Activated T-helper 17 cell treated with anti-CD3 and anti-CD28 coated beads, Interleukin-2, amount 50 U/mL, for 72 hours (primary cell): ENCODE measurements at regions not wholly inside any gene's neighbourhood (a gene's known extent, or its start where the extent isn't known, plus 50 kb on each side); places are given as distances from the start of the nearest gene placed in this dataset.

Experiments
- ATAC-seq: fragments of 150-1000 bp; cut with Tn5 transposase; replicated peaks from 2 replicates; pipeline ENCODE4 v1.10.0; 2021; ENCODE audit warnings: mild to moderate bottlenecking, moderate library complexity
- H3K27ac Mint-ChIP-seq: one replicate; pipeline ENCODE4 v1.8.0; 2022; ENCODE audit warnings: mixed read lengths
- H3K27me3 Mint-ChIP-seq: one replicate; pipeline ENCODE4 v1.8.0; 2022; ENCODE audit warnings: mixed read lengths
- H3K36me3 Mint-ChIP-seq: one replicate; pipeline ENCODE4 v1.8.0; 2022; ENCODE audit warnings: low read depth, mild to moderate bottlenecking, mixed read lengths
- H3K4me1 Mint-ChIP-seq: one replicate; pipeline ENCODE4 v1.8.0; 2022; ENCODE audit warnings: mixed read lengths
- H3K4me3 Mint-ChIP-seq: one replicate; pipeline ENCODE4 v1.8.0; 2022; ENCODE audit warnings: mild to moderate bottlenecking, mixed read lengths
- H3K9me3 Mint-ChIP-seq: one replicate; pipeline ENCODE4 v1.8.0; 2022; ENCODE audit warnings: mixed read lengths

DNA sequence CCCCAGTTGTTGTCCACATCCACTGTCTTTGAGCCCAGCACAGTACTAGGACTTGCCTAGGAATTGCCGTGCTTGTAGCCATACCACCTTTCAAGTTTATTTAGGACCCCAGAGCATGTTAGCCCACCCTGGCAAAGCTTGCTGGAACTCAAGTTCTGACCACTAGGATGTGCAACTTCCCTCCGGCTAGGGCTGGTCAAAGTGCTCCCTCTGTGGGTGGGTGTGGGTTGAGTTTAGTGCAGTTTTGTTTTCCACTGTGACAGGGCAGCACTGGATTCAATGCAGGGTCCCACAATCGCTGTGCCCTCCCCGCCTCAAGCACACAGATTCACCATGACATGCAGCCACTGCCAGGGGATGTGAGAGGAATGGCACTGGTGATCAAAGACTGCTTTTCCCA is 96.0 kb downstream of the RASGEF1B start:
- Mint-ChIP-seq H3K9me3 (no peaks in the 10 kb centered on the region), H3K4me1 (no peaks in the 10 kb centered on the region), H3K27ac (no peak overlapping the region), H3K36me3 (no peaks in the 10 kb centered on the region), H3K27me3 (peaks cover 27% of the 10 kb centered on the region), H3K4me3 (no peak overlapping the region)
- ATAC-seq, result no peak

GRCh38 chr4:81369886-81370285 is 101.8 kb downstream of the RASGEF1B start:
- Mint-ChIP-seq H3K9me3 (no peaks in the 10 kb centered on the region), H3K27me3 (peaks cover 12% of the 10 kb centered on the region), H3K27ac (no peak overlapping the region), H3K4me1 (no peaks in the 10 kb centered on the region), H3K4me3 (no peak overlapping the region), H3K36me3 (no peaks in the 10 kb centered on the region)
- no peak for ATAC-seq

GRCh38 chr4:81366779-81367178 is 104.9 kb downstream of the RASGEF1B start:
- no peaks in the 10 kb centered on the region for H3K4me1 Mint-ChIP-seq

GRCh38 chr4:81360737-81361136 is 111.0 kb downstream of the RASGEF1B start:
- H3K9me3 Mint-ChIP-seq, result no peaks in the 10 kb centered on the region
- H3K27ac Mint-ChIP-seq, result no peak overlapping the region
- peak; percentile 63 for ATAC-seq
- no peaks in the 10 kb centered on the region for H3K36me3 Mint-ChIP-seq
- no peaks in the 10 kb centered on the region for H3K4me1 Mint-ChIP-seq
- H3K4me3 Mint-ChIP-seq, result no peak overlapping the region
- H3K27me3 Mint-ChIP-seq, result peaks cover 20% of the 10 kb centered on the region

More at GRCh38 chr4:81366779-81367178, 104.9 kb downstream of the RASGEF1B start:
- peaks cover 12% of the 10 kb centered on the region for H3K27me3 Mint-ChIP-seq
- no peak for ATAC-seq
- no peak overlapping the region for H3K4me3 Mint-ChIP-seq
- H3K9me3 Mint-ChIP-seq, result no peaks in the 10 kb centered on the region
- H3K36me3 Mint-ChIP-seq, result no peaks in the 10 kb centered on the region
- no peak overlapping the region for H3K27ac Mint-ChIP-seq

DNA sequence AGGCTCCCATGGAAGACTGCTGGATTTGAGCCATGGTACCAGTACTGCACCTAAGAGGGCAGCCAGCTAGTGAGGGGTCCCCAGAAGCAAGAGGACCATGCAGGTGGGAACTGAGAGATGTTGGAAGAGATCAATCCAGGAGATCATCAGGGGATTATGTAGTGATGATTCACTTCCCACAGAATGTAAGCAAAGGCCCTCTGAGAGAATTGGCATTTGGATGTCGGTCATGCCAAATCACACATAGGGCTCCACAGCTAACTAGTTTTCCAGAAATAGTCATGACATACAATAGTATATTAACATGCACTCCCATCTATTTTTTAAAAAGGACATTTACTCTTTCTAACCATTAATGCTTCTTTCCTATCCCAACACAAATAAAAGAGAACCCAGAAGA is 112.5 kb downstream of the RASGEF1B start:
- no peak overlapping the region for H3K4me3 Mint-ChIP-seq
- no peaks in the 10 kb centered on the region for H3K4me1 Mint-ChIP-seq
- no peak for ATAC-seq
- H3K9me3 Mint-ChIP-seq, result no peaks in the 10 kb centered on the region
- H3K36me3 Mint-ChIP-seq, result no peaks in the 10 kb centered on the region
- H3K27ac Mint-ChIP-seq, result no peak overlapping the region
- H3K27me3 Mint-ChIP-seq, result peaks cover 20% of the 10 kb centered on the region

GRCh38 chr4:81358154-81358553 is 113.6 kb downstream of the RASGEF1B start:
- Mint-ChIP-seq H3K4me1 (no peaks in the 10 kb centered on the region), H3K9me3 (no peaks in the 10 kb centered on the region), H3K36me3 (no peaks in the 10 kb centered on the region), H3K27ac (no peak overlapping the region), H3K4me3 (no peak overlapping the region), H3K27me3 (peaks cover 23% of the 10 kb centered on the region)
- no peak for ATAC-seq

GRCh38 chr4:81356621-81357020 is 115.1 kb downstream of the RASGEF1B start:
- Mint-ChIP-seq H3K9me3 (no peaks in the 10 kb centered on the region), H3K36me3 (no peaks in the 10 kb centered on the region), H3K27ac (no peak overlapping the region), H3K4me1 (no peaks in the 10 kb centered on the region), H3K4me3 (no peak overlapping the region), H3K27me3 (peaks cover 21% of the 10 kb centered on the region)
- no peak for ATAC-seq

GRCh38 chr4:81355136-81355535 is 116.6 kb downstream of the RASGEF1B start:
- no peak for ATAC-seq
- no peaks in the 10 kb centered on the region for H3K36me3 Mint-ChIP-seq

GRCh38 chr4:81353861-81354260 is 117.8 kb downstream of the RASGEF1B start:
- H3K9me3 Mint-ChIP-seq, result no peaks in the 10 kb centered on the region
- no peak overlapping the region for H3K4me3 Mint-ChIP-seq
- no peaks in the 10 kb centered on the region for H3K4me1 Mint-ChIP-seq
- ATAC-seq, result no peak
- no peaks in the 10 kb centered on the region for H3K36me3 Mint-ChIP-seq
- H3K27ac Mint-ChIP-seq, result no peak overlapping the region
- H3K27me3 Mint-ChIP-seq, result peaks cover 14% of the 10 kb centered on the region

More at GRCh38 chr4:81355136-81355535, 116.6 kb downstream of the RASGEF1B start:
- Mint-ChIP-seq H3K9me3 (no peaks in the 10 kb centered on the region), H3K4me1 (no peaks in the 10 kb centered on the region), H3K4me3 (no peak overlapping the region), H3K27ac (no peak overlapping the region), H3K27me3 (peaks cover 21% of the 10 kb centered on the region)

- Mint-ChIP-seq H3K27me3 (peaks cover 10% of the 10 kb centered on the region), H3K9me3 (no peaks in the 10 kb centered on the region), H3K27ac (no peak overlapping the region), H3K4me1 (no peaks in the 10 kb centered on the region), H3K36me3 (no peaks in the 10 kb centered on the region), H3K4me3 (no peak overlapping the region)
- no peak for ATAC-seq
Measured at GRCh38 chr4:81352446-81352835, 119.3 kb downstream of the RASGEF1B start.

GRCh38 chr4:81351654-81352445 is 119.9 kb downstream of the RASGEF1B start:
- ATAC-seq, result peak; percentile 63
- Mint-ChIP-seq H3K9me3 (no peaks in the 10 kb centered on the region), H3K27ac (no peak overlapping the region), H3K27me3 (peaks cover 7% of the 10 kb centered on the region), H3K36me3 (no peaks in the 10 kb centered on the region), H3K4me1 (no peaks in the 10 kb centered on the region), H3K4me3 (no peak overlapping the region)

GRCh38 chr4:81350040-81350439 is 121.7 kb downstream of the RASGEF1B start:
- no peak for ATAC-seq
- Mint-ChIP-seq H3K27ac (no peak overlapping the region), H3K36me3 (no peaks in the 10 kb centered on the region), H3K9me3 (no peaks in the 10 kb centered on the region), H3K27me3 (peaks cover 9% of the 10 kb centered on the region), H3K4me3 (no peak overlapping the region), H3K4me1 (no peaks in the 10 kb centered on the region)

GRCh38 chr4:81348778-81349094 is 123.0 kb downstream of the RASGEF1B start:
- Mint-ChIP-seq H3K27me3 (peaks cover 9% of the 10 kb centered on the region), H3K36me3 (no peaks in the 10 kb centered on the region), H3K4me1 (no peaks in the 10 kb centered on the region), H3K27ac (no peak overlapping the region), H3K9me3 (no peaks in the 10 kb centered on the region), H3K4me3 (no peak overlapping the region)
- no peak for ATAC-seq

DNA sequence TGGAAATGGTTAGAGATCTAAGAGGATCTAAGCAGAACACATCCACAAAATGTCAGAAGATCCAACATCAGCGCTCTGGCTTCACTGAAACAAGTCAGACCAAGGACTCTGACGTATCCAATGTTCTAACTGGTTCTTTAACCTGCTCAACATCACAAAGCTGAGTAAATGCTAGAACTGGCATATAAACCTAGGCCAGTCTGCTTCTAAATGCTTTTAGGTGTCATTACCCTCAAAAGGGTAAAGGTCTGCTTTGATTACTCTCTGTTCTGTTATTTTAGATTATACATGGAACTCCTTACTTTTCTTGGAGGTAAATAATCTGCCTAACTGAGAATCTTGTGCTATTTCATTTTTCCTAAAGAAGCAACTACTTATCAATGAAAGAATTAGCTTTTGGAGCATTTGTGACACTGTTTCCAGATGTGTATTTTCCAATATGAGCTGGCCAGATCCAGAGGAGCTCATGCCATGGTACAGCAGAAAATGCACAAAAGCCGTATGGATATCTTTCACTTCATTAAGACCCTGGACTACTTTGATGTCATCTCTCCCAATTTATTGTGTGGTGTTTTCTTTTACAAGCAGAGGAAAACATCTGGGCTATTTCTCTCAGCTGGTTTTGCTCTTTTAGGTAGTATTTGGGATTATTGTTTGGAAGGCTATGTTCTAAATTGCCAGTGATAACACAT is 123.5 kb downstream of the RASGEF1B start:
- peaks cover 9% of the 10 kb centered on the region for H3K27me3 Mint-ChIP-seq
- no peak overlapping the region for H3K27ac Mint-ChIP-seq
- no peaks in the 10 kb centered on the region for H3K4me1 Mint-ChIP-seq
- H3K36me3 Mint-ChIP-seq, result no peaks in the 10 kb centered on the region
- no peaks in the 10 kb centered on the region for H3K9me3 Mint-ChIP-seq
- no peak overlapping the region for H3K4me3 Mint-ChIP-seq
- ATAC-seq, result no peak

DNA sequence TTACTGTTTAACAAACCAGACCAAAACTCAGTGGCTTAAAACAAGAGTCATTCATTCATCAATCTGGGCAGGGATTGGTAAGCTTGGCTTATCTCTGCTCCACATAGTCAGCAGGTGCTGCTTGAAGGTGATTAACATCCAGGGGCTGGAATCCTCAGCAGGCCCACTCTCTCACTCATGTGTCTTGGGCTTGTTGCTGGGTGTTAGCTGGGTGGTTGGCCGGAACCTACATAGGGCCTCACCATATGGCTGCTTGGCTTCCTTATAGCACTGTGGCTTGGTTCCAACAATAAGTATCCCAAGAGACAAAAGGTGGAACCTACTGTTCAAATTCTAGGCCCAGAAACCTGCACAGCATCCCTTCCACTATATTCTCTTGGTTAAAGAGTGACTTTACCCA is 125.0 kb downstream of the RASGEF1B start:
- no peaks in the 10 kb centered on the region for H3K9me3 Mint-ChIP-seq
- no peak for ATAC-seq

More for the DNA sequence above, 125.0 kb downstream of the RASGEF1B start:
- no peak overlapping the region for H3K4me3 Mint-ChIP-seq
- H3K27ac Mint-ChIP-seq, result no peak overlapping the region
- no peaks in the 10 kb centered on the region for H3K4me1 Mint-ChIP-seq
- H3K27me3 Mint-ChIP-seq, result peaks cover 6% of the 10 kb centered on the region
- no peaks in the 10 kb centered on the region for H3K36me3 Mint-ChIP-seq
